Left kidney (tissue), 1 donor: ENCODE measurements at regions not wholly inside any gene's neighbourhood (a gene's known extent, or its start where the extent isn't known, plus 50 kb on each side); places are given as distances from the start of the nearest gene placed in this dataset.

Source experiments
- DNase-seq: peaks from one replicate; pipeline ENCODE4 v3.0.0-alpha.2; 2013

DNA sequence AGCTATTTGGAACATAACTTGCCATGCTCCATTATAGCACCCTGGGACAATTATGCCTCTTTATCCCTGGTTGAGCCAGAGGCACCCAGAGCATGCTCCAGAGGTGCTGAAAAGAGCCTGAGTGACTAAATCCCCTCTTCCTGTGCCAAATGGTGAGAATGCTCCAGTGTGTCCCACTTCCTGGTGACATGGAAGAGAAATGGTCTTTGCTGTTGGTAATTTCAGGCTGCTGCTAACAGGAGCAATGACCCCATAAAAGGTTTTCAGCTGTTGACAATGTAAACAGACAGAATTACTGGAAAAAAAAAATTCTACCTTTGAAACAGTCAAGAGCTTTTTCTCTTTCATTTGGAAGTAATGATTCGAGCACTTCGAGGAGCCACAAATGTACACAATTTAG, 341.8 kb downstream of the FGF9 start:
- peak; percentile 10 for DNase-seq

DNA sequence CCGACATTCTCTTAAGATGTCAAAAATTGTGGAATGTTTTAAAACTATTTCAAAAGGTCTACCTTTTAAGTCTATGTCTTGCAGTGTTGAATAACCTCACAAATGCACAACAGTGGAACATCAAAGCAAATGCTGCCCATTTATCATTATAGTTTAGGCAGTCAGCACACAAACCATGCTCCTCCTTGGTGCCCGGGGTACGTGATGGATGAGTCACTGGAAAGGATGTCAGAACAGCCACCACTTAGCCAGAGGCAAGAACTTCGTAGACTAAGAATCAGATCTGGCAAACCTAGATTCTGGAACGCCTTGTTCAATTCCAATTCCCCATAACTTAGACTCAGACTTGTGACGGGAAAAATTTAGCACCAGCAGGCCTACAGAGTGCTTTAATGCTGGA, 343.6 kb downstream of the FGF9 start:
- no peak for DNase-seq

DNA sequence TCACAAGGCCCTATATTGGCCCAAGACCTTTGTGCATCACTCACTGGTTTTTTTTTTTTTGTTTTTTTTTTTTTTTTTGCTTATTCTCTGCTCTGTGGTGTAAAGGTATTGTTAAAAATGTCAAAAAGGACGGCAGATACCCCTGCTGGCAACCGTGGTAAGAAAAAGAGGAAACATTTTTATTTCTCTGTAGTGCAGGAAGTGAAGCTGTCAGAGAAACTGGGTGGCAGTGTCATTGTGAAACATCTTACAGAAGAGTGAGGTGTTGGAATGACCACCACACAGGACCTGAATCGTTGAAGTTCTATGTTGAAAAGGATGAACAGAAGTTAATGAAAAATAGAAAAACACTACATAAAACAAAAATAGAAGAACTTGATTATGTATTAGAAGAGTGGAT, 346.4 kb downstream of the FGF9 start:
- DNase-seq, result no peak

DNA sequence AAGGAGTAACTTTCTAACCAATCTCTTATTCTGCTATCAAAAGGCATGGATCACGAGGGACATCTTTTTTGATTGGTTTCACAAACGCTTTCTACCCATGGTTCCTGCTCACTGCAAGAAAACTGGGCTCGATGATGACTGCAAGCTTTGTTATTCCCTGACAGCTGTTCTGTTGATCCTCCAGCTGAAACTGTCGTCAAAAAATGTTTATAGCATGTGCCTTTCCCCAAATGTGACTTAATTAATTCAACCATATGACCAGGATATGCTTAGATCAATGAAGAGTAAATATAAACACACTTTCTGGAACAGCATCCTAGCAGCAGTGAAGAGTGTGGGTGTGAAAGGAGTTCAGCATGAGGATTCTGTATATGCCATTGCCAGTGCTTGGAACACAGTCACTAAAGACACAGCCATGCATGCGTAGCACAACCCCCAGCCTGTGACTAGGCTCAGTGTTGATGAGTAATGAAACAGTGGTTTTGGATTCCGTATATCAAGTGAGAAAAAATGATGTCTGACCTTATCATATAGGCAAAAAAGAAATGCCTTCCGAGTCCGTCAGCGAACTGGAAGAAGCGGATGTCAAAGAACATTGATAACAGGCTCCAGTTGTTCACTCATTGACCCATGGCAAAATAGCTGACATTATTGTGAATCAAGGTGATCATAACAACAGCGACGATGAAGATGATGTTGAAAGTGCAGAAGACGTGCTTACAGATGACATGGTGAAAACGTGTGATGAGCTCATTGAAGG, 347.4 kb downstream of the FGF9 start:
- no peak for DNase-seq

DNA sequence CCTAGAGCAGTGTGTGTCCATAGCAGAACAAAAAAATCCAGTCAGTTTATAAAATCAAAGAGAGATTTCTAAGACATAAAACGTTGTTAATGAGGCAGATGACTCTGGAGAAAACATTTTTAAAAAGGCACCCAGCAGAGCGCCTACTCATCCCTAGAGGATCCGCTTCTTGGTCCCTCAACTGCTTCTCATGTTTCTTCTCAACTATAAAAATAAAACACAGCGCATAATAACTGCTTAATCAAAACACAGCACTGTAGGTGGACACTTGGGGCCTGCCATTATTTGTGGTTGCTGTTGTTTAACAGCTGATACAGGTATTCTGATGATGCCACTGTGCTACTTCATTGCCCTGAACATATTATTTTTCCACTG, 347.9 kb downstream of the FGF9 start:
- no peak for DNase-seq

DNA sequence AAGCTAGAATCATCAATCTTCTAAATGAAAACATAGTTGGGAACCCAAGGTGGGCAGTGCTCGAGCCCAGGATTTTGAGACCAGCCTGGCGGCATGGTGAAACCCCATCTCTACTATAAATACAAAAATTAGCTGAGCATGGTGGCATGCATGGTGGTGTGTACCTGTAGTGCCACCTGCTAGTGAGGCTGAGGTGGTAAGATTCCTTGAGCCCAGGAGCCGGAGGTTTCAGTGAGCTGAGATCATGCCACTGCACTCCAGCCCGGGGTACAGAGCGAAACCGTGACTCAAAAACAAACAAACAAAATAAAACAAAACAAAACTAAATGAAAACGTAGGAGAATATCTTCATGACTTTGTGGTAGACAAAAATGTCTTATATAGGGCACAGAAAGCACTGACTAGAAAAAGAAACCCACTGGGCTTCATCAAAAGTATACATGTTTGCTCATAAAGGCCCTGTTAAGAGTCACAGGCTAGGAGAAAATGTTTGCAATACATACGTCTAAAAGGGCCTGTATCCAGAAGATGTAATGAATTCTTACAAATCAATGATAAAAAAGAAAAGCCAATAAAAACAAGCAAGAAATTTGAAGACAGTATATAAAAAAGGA, 353.6 kb downstream of the FGF9 start:
- no peak for DNase-seq

DNA sequence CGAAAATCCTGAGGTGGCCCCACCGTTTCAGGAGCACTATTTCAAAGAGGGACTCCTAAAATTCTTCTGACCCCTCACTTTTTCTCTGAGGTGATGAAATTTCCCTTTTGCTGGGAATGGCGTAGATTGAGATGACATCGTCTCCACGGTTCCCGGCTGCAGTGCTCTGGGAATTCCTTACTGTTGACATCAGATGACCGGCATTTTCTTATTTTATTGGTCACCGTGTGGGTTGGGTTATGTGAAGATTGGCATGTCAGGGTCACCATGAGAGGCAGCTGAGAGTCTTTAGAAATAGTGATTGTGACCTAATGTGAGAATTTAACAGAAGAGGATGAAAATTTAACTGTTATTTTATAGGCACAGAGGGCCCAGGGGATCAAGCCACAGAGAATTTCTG, 356.7 kb downstream of the FGF9 start:
- no peak for DNase-seq

DNA sequence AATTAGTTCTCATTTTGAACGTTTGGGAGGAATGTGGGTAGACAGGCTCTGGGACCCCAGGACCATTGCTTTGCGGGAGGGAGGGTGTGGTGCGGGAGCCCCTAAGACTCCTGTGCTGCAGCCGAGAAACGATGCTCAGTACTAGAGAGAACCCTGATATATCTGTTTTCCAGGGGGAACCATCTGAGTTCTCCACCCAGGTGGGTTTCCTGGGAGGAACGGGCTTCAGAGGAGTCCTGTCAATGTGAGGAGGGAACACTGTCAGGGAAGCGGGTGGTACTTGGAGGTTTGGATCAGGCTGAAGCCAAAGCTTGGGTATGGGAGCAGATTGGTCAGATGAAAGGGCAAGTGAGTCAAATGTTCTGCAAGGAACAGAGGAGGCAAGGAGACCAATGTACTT, 358.0 kb downstream of the FGF9 start:
- DNase-seq, result no peak

DNA sequence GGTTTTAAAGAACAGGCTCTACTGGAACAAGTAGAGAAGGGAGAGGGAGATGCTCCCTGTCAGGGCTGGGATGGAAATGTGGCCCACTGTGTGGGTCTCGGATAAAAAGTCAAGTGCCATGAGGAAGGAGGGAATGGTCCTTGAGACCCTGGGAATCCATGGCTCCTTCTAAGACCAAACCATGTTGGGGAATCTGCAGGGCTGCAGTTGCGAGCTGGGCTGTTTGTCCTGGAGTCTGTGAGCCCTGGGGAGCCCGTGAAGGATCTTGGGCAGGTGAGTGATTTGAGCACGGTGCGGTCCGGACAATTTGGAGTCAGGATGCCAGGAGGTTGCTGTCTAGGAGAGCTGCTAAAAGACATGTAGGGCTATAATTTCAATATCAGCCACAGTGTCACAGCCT, 359.4 kb downstream of the FGF9 start:
- no peak for DNase-seq

DNA sequence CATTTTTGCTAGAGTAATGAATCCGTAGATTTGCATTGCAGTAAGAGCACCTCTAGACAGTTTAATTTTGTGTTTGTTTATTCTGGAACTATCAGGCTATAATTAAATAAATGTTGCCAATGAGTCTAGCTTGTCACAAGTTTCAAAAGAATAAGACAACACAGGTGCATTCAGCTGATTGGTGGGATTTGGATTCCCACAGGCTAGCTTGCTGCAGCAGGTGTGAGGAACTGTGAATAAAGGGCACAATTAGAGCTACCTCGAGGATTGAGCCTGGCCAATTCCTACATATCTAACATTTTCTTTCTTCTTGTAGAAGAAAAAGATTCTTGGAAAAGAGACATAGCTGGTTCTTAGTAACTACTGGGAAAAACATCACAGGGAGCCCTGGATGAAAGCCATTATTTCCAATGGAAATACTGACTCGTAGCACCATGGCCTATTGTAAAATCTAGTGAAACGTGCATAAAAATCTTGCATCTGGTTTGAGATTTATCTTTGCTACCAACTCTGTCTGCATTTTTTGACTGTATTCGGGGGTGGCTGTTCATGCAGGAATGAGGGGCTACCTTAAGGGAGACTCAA, 360.9 kb downstream of the FGF9 start:
- no peak for DNase-seq

DNA sequence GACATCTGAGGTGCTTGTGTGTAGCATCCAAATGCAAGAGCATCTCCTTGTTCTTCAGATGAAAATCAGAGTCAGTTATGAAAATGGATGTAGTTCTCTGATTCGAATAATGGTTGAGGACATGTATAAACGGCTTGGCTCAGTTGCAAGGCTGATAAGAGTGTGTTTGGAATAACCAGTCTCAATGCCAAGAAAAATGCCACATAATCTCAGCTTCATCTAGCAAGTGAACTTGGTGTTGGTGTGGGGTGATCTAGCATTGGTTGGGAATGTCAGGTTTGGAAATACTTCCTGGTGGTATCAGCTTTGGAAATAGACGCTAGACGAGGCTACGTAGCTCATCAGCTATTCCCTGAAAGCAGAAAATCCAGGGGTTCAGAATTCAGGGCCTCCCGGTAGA, 362.0 kb downstream of the FGF9 start:
- no peak for DNase-seq

DNA sequence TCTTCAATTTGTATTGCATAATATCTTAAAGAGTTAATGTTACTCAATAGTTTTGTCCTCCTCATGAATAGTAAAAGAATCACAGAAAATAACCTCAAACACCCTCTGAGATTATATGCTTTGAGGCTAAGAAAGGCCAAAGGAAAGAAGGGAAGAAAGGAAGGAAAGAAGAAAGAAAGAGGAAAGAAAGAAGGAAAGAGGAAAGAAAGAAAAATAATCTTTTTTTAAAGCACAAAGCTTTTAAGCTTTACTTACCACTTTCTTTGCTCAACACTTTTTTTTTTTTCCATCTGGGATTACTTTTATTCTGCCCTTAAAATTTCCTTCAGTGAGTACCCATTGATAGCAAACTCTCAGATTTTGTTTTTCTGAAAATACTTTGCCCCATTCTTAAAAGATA, 369.1 kb downstream of the FGF9 start:
- DNase-seq, result no peak

DNA sequence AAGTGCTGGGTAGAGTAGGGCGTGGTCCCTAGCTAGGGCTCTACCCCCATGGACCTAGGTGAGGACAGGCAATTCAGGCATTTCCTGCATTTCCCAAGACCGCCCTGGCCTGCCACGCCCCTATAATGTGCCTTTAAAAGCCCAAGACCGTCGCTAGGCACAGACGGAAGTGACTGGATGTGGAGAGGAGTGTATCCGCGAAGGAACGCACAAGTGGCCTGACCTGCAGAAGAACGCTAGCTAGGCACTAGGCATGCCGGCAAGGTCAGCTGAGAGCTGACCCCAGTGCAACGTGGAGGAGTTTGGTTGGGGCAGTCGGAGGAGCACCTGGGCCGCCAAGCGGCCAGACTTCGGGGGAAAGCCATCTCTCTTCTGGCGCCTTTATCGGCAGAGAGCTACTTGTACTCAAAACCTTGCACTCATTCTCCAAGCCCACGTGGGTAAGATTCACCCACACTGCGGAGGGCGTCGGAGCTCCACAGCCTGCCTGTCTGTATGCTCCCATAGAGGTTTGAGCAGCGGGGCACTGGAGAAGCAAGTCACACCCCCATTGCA, 370.0 kb downstream of the FGF9 start:
- no peak for DNase-seq

DNA sequence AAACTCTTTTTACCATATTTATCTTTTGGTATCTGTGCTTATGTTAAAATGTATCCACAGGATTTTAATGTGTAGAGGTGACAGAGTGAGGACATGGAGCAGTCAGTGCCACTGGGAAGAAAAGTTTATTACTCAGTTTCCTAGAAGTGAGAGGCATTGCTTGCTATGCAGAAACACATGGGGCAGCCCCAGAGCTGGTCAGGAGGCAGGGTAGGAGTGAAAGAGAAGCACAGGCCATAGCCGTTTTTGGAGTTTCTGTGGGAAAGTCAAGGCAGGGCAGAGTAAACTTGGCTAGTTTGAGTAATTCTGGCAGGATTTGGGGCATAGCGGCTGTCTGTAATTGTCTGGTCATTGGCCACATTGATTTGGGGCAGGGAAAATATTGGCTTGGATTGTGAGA, 370.9 kb downstream of the FGF9 start:
- no peak for DNase-seq

DNA sequence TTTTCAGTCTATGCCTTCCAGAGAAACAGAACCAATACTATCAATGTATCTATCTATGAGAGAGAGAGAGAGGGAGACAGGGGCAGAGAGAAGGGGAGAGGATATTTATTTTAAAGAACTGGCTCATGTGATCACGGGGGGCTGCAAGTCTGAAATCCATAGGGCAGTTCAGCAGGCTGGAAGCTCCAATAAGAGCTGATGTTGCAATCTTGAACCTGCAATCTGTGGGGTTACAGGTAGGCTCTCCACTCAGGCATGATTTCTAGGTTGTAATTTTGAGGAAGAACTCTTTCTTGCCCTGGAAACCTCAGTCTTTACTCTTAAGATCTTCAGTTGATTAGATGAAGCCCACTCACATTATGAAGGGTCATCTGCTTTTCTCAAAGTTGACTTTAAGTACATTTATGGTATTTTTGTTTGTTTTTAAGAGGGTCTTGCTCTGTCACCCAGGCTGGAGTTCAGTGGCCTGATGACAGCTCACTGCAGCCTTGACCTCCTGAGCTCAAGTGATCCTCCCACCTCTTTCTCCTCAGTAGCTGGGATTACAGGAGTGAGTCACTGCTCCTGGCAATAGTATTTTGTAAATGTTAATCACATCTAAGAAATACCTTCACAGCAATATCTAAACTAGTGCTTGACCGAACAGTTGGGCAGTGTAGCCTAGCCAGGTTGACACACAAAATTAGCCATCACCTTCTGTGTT, 376.4 kb downstream of the FGF9 start:
- no peak for DNase-seq

DNA sequence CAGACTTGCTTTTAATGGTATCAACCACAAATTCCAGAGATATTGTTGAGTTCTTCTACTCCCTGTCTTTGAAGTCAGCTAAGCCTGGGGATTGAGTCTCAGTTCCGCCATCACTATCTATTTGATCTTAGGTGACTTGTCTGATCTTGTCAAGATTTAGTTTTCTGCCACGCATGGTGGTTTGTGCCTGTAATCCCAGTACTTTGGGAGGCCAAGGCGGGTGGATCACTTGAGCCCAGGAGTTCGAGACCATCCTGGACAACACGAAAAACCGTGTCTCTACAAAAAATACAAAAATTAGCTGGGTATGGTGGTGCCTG, 376.9 kb downstream of the FGF9 start:
- DNase-seq, result no peak

DNA sequence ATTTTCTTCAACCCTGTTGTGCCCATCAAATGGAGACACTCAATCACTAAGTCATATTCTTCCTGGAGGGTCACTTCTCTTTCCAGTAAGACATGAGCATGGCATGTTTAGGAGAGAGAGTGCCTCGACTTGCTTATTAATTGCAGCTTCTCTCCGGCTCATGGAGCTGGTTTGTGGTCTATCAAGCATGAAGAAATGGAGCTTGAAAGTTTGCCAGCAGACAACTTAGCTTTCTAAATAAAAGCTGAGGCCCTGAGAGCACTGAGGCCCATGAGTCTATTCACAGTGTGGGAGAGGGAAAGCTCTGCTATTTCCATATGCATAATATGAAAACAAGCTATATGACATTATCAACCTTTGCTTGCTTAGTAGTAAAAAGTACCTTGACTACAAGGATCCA, 378.5 kb downstream of the FGF9 start:
- no peak for DNase-seq

DNA sequence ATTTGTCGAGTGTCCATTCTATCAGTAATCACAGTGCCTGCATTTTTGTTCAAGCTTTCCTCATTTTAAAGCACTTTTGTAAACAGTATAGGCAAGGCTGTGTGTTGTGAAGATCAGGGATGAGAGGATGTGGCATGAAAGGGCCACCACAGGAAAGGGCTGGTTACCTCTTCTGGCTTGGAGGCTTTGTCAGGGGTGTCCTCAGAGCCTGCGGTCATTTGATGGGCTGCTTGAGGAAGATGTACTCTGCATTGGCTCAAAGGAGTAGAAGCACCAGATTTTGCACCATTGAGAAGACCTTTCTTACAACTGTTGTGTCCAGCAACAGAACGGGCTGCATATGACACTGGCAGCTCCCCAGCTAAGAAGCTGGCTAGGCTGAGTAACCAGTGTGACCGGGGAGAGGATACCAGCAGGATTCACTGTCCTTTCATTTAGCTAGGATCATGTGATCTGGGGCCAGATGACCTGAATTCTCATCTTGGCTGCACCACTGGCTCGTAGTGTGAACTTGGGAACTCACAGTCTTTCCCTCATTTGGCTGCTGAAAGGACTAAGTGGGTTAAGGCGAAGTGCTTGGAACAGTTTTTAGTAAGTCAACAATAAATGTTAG, 380.2 kb downstream of the FGF9 start:
- DNase-seq, result no peak

DNA sequence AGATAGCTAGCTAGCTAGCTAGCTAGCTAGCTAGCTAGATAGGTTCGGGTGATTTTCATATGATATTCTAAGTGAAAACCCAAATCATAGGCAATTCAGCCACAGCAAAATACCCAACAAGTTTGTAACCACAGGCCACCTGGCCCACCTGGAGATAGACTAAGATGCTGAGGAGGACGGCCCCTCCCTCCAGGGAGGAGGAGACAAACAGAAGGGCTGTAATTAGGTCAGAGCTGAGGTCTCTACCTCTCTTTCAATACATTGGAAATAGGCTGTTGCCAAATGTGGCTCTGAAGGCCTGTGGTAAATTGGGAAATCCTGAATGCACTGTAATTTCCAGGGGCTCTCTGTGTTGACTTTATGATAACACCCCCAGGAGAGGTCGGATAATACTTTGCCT, 382.2 kb downstream of the FGF9 start:
- no peak for DNase-seq

DNA sequence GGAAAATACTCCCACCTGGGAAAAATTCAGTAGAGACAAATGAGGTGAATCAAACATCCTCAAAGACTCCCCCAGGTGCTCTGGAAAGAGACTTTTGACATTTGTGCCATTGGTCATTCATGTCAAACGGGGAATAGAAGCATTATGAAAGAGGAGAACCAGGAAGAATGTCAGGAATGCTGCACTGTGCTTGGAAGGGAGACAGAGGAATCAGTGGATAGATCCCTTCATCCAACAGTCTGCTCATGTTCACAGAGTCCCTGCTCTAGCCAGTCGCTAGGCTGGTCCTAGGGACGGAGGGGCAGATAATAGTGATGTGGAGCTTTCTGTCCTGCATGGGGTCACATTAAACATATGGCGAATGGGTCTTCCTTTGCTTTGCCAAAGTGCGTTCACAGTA, 384.4 kb downstream of the FGF9 start:
- DNase-seq, result no peak

DNA sequence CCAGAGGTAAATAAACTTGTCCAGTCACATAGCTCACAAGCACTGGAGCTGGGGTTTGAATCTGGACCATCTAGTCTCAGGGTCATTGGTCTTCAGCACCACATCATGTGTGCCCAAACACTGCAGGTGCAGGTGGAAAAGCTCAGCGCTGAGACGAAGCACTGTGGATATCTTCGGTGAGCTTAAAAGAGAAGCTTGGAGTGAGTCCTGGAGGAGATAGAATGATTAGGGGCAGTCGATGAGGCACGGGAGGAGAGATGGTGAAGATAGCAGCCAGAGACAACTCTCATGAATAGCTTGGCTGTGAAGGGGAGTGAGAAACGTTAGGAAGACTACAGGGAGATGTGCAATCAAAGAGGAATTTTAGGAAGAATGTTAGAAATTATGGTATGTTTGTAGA, 389.3 kb downstream of the FGF9 start:
- DNase-seq, result no peak

DNA sequence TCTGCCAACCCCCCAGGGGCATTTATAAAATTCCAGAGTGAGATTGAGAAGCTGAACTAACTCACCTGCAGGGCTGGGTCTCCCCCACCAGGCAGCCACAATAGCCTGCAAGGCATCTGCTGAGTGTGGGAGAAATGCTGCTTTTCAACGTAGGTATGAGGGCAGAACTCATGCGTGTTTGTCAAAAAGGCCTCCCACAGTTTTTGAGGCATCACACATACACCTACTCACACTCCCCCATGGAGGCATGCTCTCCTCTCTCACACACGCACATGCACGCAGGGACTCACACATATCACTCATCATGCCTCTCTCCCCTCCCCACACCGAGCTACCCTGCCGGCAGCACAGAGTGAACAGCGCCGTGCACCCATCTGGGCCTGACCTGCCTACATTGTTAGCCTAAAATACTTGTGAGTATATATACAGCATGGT, 390.5 kb downstream of the FGF9 start:
- DNase-seq, result no peak
